Karpas-422 (cell line): ENCODE measurements at regions not wholly inside any gene's neighbourhood (a gene's known extent, or its start where the extent isn't known, plus 50 kb on each side); places are given as distances from the start of the nearest gene placed in this dataset.

Source experiments
- DNase-seq: peaks from one replicate; pipeline ENCODE4 v3.0.0-alpha.2; 2015
- H2AFZ ChIP-seq: fragments of 200-600 bp; sonication (generic); 2 replicates; pipeline ENCODE4 v1.6.1; 2014; ENCODE audit warnings: antibody characterized with exemption, low read length, mixed read lengths
- H3K27ac ChIP-seq: fragments of 200-600 bp; sonication (generic); 2 replicates; pipeline ENCODE4 v1.5.1; 2014; ENCODE audit warnings: mild to moderate bottlenecking, low read length, moderate library complexity
- H3K27me3 ChIP-seq: fragments of 200-600 bp; sonication (generic); 2 replicates; pipeline ENCODE4 v1.6.1; 2014; ENCODE audit warnings: low read length, mixed read lengths
- H3K36me3 ChIP-seq: fragments of 200-600 bp; sonication (generic); 2 replicates; pipeline ENCODE4 v1.6.1; 2014; ENCODE audit warnings: low read length, mixed read lengths; ENCODE audit not compliant: insufficient read depth
- H3K4me1 ChIP-seq: fragments of 200-600 bp; sonication (generic); 2 replicates; pipeline ENCODE4 v1.6.1; 2014; ENCODE audit warnings: mild to moderate bottlenecking, low read length, mixed read lengths
- H3K4me2 ChIP-seq: fragments of 200-600 bp; sonication (generic); 2 replicates; pipeline ENCODE4 v1.6.1; 2014; ENCODE audit warnings: low read length, low read depth, mild to moderate bottlenecking; ENCODE audit not compliant: poor library complexity, severe bottlenecking
- H3K4me3 ChIP-seq: fragments of 200-600 bp; sonication (generic); 2 replicates; pipeline ENCODE4 v1.5.1; 2014; ENCODE audit warnings: mild to moderate bottlenecking, antibody characterized with exemption, low read length, mixed read lengths
- H3K79me2 ChIP-seq: fragments of 200-600 bp; sonication (generic); 2 replicates; pipeline ENCODE4 v1.6.1; 2014; ENCODE audit warnings: mild to moderate bottlenecking, low read length, mixed read lengths
- H3K9ac ChIP-seq: fragments of 200-600 bp; sonication (generic); 2 replicates; pipeline ENCODE4 v1.6.0; 2014; ENCODE audit warnings: low read length
- H3K9me2 ChIP-seq: fragments of 200-600 bp; sonication (generic), shearing (Covaris generic); replicated peaks from 2 replicates; pipeline ENCODE4 v1.6.0; 2014; ENCODE audit warnings: mild to moderate bottlenecking, low read length, moderate library complexity; ENCODE audit not compliant: insufficient read depth
- H3K9me3 ChIP-seq: fragments of 300-700, 200-600 bp; sonication (generic); 2 replicates; pipeline ENCODE4 v1.6.1; 2014; ENCODE audit warnings: low read length, mixed read lengths
- H4K20me1 ChIP-seq: fragments of 200-600 bp; sonication (generic); 2 replicates; pipeline ENCODE4 v1.6.1; 2014; ENCODE audit warnings: mild to moderate bottlenecking, antibody characterized with exemption, low read length, low read depth; ENCODE audit not compliant: insufficient read depth

DNA sequence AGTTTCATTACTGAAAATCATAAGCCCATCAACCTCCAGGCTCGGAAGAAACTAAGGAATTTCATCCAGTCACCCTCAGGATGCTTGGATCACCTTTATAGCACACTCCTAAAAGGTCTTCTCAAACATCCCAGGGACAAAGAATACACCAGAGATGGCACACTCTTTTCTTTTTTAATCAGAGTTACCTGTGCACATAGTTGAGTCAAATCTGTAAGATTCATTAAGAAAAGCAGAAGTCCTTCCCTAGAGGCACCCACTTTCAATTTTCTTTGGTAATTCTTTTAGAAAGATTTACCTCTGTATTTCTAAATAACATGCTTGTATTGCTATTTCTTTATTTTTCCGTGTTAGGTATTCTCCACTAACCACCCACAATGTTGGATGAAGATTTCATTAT lies 50.6 kb upstream of the IL6 start:
- Histone ChIP-seq H3K4me2 (no peak overlapping the region), H3K27ac (no peak overlapping the region), H3K9me3 (no peaks in the 10 kb centered on the region), H4K20me1 (no peaks in the 10 kb centered on the region), H3K9me2 (no peaks in the 10 kb centered on the region), H3K27me3 (no peaks in the 10 kb centered on the region), H3K36me3 (no peaks in the 10 kb centered on the region), H3K79me2 (no peaks in the 10 kb centered on the region), H3K4me1 (peaks cover 6% of the 10 kb centered on the region), H3K9ac (no peak overlapping the region), H3K4me3 (no peak overlapping the region), H2AFZ (no peak overlapping the region)
- DNase-seq = no peak

GRCh38 chr7:22675917-22676343 lies 51.1 kb upstream of the IL6 start:
- H3K9me3 ChIP-seq = no peaks in the 10 kb centered on the region
- no peaks in the 10 kb centered on the region; the same call in 1 of the 2 replicates for H3K27me3 ChIP-seq
- no peaks in the 10 kb centered on the region for H3K36me3 ChIP-seq
- no peak overlapping the region for H3K9ac ChIP-seq
- no peaks in the 10 kb centered on the region for H3K79me2 ChIP-seq
- peaks cover 11% of the 10 kb centered on the region for H3K4me1 ChIP-seq
- no peak overlapping the region for H2AFZ ChIP-seq
- no peak overlapping the region for H3K27ac ChIP-seq
- no peak overlapping the region for H3K4me2 ChIP-seq
- H3K9me2 ChIP-seq = no peaks in the 10 kb centered on the region
- no peak for DNase-seq
- no peaks in the 10 kb centered on the region for H4K20me1 ChIP-seq
- no peak overlapping the region for H3K4me3 ChIP-seq

GRCh38 chr7:22675421-22675820 lies 51.6 kb upstream of the IL6 start:
- no peak overlapping the region for H3K27ac ChIP-seq
- H3K4me1 ChIP-seq = peaks cover 12% of the 10 kb centered on the region
- no peak overlapping the region for H3K4me3 ChIP-seq
- H3K9ac ChIP-seq = no peak overlapping the region
- H3K79me2 ChIP-seq = no peaks in the 10 kb centered on the region
- no peak overlapping the region for H2AFZ ChIP-seq
- no peaks in the 10 kb centered on the region; the same call in 1 of the 2 replicates for H3K27me3 ChIP-seq
- no peaks in the 10 kb centered on the region for H3K36me3 ChIP-seq
- H3K9me3 ChIP-seq = no peaks in the 10 kb centered on the region
- no peak for DNase-seq
- H3K4me2 ChIP-seq = no peak overlapping the region
- H3K9me2 ChIP-seq = no peaks in the 10 kb centered on the region
- no peaks in the 10 kb centered on the region for H4K20me1 ChIP-seq

DNA sequence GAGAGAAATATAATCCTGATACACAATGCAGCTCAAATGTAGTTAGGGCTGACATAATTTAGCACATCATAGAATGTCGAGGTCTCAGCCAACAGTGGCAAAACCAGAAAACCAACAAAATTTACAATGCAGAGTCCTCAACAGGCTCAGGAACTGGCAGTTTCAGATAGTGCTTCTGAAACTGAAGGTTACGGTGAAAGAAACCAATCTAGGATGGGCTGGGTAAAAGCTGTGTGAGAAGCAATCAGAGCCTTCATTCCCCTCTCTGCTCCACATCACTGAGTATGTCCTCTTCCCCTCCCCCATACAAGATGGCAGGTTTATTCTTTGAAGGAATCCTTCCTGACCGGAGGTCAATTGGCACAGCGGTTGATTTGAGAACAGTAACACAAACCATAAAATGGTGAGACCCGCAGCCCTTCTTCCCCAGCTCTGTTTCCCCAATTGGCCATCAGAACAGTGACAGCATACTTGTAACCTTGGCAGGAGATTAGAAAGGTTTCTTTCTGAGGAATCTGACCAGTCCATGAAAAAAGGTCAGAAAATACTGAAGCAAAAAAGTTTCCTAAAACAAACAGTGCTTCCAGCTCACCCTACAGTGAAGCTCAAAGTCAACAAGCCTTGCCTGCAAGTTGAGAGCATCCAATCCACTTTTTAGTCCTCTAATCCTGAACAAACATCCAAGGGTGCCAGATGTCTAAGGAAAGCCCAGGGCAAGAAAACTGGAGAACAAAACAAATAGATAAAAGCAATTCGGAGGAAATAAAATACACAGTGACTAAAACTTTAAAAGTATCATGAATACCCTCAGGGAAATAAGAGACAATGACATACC lies 53.9 kb upstream of the IL6 start:
- no peak for DNase-seq
- Histone ChIP-seq H3K27ac (no peak overlapping the region), H3K36me3 (no peaks in the 10 kb centered on the region), H3K4me2 (no peak overlapping the region), H3K4me1 (peaks cover 12% of the 10 kb centered on the region), H2AFZ (no peak overlapping the region), H4K20me1 (no peaks in the 10 kb centered on the region), H3K9me2 (no peaks in the 10 kb centered on the region), H3K27me3 (no peaks in the 10 kb centered on the region; the same call in 1 of the 2 replicates), H3K4me3 (no peak overlapping the region), H3K9me3 (no peaks in the 10 kb centered on the region), H3K79me2 (no peaks in the 10 kb centered on the region), H3K9ac (no peak overlapping the region)

- Histone ChIP-seq H4K20me1 (no peaks in the 10 kb centered on the region), H3K4me3 (no peak overlapping the region), H2AFZ (no peak overlapping the region), H3K79me2 (no peaks in the 10 kb centered on the region), H3K9ac (no peak overlapping the region), H3K27ac (no peak overlapping the region), H3K9me2 (no peaks in the 10 kb centered on the region), H3K27me3 (no peaks in the 10 kb centered on the region; the same call in 1 of the 2 replicates), H3K9me3 (no peaks in the 10 kb centered on the region), H3K36me3 (no peaks in the 10 kb centered on the region), H3K4me2 (no peak overlapping the region), H3K4me1 (peaks cover 7% of the 10 kb centered on the region)
- no peak for DNase-seq
Observed at GRCh38 chr7:22671177-22671879, 55.7 kb upstream of the IL6 start.

- Histone ChIP-seq H3K36me3 (no peaks in the 10 kb centered on the region), H3K9me3 (no peaks in the 10 kb centered on the region), H3K4me2 (no peak overlapping the region), H3K27ac (no peak overlapping the region), H2AFZ (no peak overlapping the region), H3K79me2 (no peaks in the 10 kb centered on the region), H3K4me3 (no peak overlapping the region), H4K20me1 (no peaks in the 10 kb centered on the region), H3K9ac (no peak overlapping the region), H3K4me1 (peaks cover 7% of the 10 kb centered on the region), H3K27me3 (no peaks in the 10 kb centered on the region; the same call in 1 of the 2 replicates), H3K9me2 (no peaks in the 10 kb centered on the region)
- no peak for DNase-seq
Observed at GRCh38 chr7:22670422-22670815, 56.6 kb upstream of the IL6 start.

GRCh38 chr7:22669692-22670421 lies 57.1 kb upstream of the IL6 start:
- Histone ChIP-seq H3K36me3 (no peaks in the 10 kb centered on the region), H3K9me3 (no peaks in the 10 kb centered on the region), H3K79me2 (no peaks in the 10 kb centered on the region), H3K27ac (no peak overlapping the region), H3K4me3 (no peak overlapping the region), H3K9me2 (no peaks in the 10 kb centered on the region), H3K4me2 (no peak overlapping the region), H4K20me1 (no peaks in the 10 kb centered on the region), H3K4me1 (peaks cover 7% of the 10 kb centered on the region), H3K9ac (no peak overlapping the region), H3K27me3 (no peaks in the 10 kb centered on the region; the same call in 1 of the 2 replicates), H2AFZ (no peak overlapping the region)
- DNase-seq = no peak

GRCh38 chr7:22668971-22669401 lies 58.0 kb upstream of the IL6 start:
- no peaks in the 10 kb centered on the region for H3K36me3 ChIP-seq
- H3K27ac ChIP-seq = no peak overlapping the region
- H3K9ac ChIP-seq = no peak overlapping the region
- H3K9me2 ChIP-seq = no peaks in the 10 kb centered on the region
- H3K4me2 ChIP-seq = no peak overlapping the region
- peaks cover 7% of the 10 kb centered on the region for H3K4me1 ChIP-seq
- H3K9me3 ChIP-seq = no peaks in the 10 kb centered on the region
- no peak for DNase-seq
- no peak overlapping the region for H2AFZ ChIP-seq
- H3K4me3 ChIP-seq = no peak overlapping the region
- no peaks in the 10 kb centered on the region; the same call in 1 of the 2 replicates for H3K27me3 ChIP-seq
- H3K79me2 ChIP-seq = no peaks in the 10 kb centered on the region
- no peaks in the 10 kb centered on the region for H4K20me1 ChIP-seq
